ENCODE measurements at regions not wholly inside any gene's neighbourhood (a gene's known extent, or its start where the extent isn't known, plus 50 kb on each side); places are given as distances from the start of the nearest gene placed in this dataset.
"Not testable (repeated sequence)": the region's sequence is repeated elsewhere in the genome, so short reads cannot be mapped to it uniquely, and the experiment has no call there.

GRCh38 chr6:170223718-170224693, 66.9 kb downstream of the DLL1 start:
- TF ChIP-seq, protein P1, sequence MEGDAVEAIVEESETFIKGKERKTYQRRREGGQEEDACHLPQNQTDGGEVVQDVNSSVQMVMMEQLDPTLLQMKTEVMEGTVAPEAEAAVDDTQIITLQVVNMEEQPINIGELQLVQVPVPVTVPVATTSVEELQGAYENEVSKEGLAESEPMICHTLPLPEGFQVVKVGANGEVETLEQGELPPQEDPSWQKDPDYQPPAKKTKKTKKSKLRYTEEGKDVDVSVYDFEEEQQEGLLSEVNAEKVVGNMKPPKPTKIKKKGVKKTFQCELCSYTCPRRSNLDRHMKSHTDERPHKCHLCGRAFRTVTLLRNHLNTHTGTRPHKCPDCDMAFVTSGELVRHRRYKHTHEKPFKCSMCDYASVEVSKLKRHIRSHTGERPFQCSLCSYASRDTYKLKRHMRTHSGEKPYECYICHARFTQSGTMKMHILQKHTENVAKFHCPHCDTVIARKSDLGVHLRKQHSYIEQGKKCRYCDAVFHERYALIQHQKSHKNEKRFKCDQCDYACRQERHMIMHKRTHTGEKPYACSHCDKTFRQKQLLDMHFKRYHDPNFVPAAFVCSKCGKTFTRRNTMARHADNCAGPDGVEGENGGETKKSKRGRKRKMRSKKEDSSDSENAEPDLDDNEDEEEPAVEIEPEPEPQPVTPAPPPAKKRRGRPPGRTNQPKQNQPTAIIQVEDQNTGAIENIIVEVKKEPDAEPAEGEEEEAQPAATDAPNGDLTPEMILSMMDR (IDR thresholded peaks at IDR 0.05; ENCODE audit: low read length, missing control alignments), result no peak
- DNase-seq (ENCODE audit: low read depth), result no peak
- H3K4me3 ChIP-seq (replicated peaks; ENCODE audit: low read depth, low read length), result no peak overlapping the region

DNA sequence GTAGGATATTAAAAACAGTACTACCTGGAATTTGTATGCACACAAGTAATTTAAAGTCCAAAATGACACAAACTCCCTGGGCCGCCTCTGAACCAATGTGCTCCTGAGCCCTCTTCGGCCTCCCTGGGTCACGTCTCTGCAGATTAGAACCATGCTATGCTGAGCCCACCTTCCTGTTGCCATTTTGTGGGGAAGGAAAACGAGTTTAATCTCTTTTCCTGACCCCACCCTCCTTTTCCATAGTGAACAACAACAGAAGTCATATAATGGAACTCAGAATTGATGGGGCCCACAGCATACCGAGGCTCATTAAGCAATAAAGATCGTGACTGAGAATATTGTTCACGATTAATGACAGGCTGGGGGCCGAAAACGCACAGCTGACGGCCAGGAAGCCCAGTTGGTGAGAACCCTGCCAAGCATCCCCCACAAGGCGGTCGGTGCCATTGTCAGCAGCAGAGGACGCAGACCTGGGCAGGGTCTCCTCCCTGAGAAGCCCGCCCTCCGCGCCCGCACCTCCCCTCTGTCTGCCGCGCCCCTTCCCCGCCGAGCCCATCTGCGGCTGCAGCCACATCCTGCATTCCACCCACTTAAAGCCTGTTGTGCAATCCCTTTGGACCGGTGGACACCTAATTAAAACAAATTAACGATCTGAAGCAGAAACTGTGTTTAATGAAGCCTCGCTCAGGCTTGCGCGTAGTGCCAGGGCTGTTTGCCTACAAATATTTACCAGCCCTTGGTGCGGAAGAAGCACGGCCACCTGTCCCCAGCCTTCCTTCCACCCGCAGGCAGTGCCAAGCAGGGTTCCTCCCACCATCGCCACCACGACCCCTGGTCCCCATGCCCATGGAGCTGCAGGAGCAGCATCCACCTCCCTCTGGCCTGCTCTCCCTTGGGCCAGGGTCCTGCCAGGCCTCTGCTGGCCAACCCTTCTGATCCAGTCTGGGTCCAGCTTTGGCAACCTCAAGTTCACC, 68.1 kb downstream of the DLL1 start:
- no peak overlapping the region for H3K4me3 ChIP-seq (replicated peaks; ENCODE audit: low read depth, low read length)
- no peak for DNase-seq (ENCODE audit: low read depth)

DNA sequence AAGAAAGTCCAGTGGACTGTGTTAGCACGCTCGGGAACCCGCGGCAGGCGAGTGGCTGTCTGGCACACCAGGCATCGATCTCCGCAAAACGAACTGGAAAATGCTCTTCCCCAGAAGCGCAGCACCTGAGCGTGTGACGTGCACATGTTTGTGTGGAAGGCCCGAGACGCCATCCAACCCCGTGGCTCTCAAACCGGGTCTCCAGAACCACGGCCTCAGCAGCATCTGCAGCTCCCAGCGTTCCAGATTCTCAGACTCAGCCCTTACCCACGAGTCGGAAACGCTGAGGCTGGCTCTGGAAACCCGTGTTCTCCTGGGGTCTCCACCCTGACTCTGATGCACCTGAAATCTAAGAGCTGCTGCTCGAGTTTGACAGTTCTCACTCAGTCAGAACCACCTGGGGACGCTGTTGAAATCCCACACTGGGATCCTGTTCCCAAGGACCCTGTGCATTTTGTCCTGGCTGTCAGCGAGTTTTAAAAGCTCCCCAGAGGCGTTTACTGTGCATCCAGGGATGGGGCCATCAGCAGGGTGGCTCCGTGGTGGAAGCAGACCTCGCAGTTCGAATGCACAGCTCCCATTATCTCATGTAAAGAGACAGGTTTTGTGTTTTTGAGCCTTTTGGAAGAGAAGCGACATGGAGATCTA, 69.0 kb downstream of the DLL1 start:
- DNase-seq (ENCODE audit: low read depth), result no peak
- H3K4me3 ChIP-seq (replicated peaks; ENCODE audit: low read depth, low read length), result no peak overlapping the region
- TF ChIP-seq, protein P1 (IDR thresholded peaks at IDR 0.05; ENCODE audit: low read length, missing control alignments), result no peak

More for the DNA sequence above, 68.1 kb downstream of the DLL1 start:
- TF ChIP-seq, protein P1 (IDR thresholded peaks at IDR 0.05; ENCODE audit: low read length, missing control alignments), result no peak

- H3K4me3 ChIP-seq (replicated peaks; ENCODE audit: low read depth, low read length), result no peak overlapping the region
- no peak for DNase-seq (ENCODE audit: low read depth)
- TF ChIP-seq, protein P1 (IDR thresholded peaks at IDR 0.05; ENCODE audit: low read length, missing control alignments), result no peak
Measured at GRCh38 chr6:170221052-170221752, 69.7 kb downstream of the DLL1 start.

DNA sequence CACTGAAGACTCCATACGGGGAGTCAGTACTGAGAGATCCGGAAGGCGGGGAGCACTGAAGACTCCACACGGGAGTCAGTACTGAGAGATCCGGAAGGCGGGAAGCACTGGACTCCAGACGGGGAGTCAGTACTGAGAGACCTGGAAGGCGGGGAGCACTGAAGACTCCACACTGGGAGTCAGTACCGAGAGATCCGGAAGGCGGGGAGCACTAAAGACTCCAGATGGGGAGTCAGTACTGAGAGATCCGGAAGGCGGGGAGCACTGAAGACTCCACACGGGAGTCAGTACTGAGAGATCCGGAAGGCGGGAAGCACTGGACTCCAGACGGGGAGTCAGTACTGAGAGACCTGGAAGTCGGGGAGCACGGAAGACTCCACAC, 77.2 kb downstream of the DLL1 start:
- not testable (repeated sequence) for H3K4me3 ChIP-seq (replicated peaks; ENCODE audit: low read depth, low read length); DNase-seq (ENCODE audit: low read depth)

- TF ChIP-seq, protein P1 (IDR thresholded peaks at IDR 0.05; ENCODE audit: low read length, missing control alignments), result no peak
- no peak overlapping the region for H3K4me3 ChIP-seq (replicated peaks; ENCODE audit: low read depth, low read length)
- no peak for DNase-seq (ENCODE audit: low read depth)
Measured at GRCh38 chr6:170212956-170213636, 77.8 kb downstream of the DLL1 start.

Data from fibroblast of pulmonary artery (primary cell).